B cell (primary cell): ENCODE measurements at regions not wholly inside any gene's neighbourhood (a gene's known extent, or its start where the extent isn't known, plus 50 kb on each side); places are given as distances from the start of the nearest gene placed in this dataset.

Experiments used
- CTCF ChIP-seq: fragments of 200-600 bp; IDR thresholded peaks from one replicate; pipeline ENCODE4 v1.8.0; 2022; ENCODE audit warnings: antibody characterized with exemption, mild to moderate bottlenecking
- EZH2 ChIP-seq: IDR thresholded peaks from 2 replicates; pipeline ENCODE4 v1.6.1; 2012; ENCODE audit warnings: borderline replicate concordance, low read depth, mild to moderate bottlenecking, moderate library complexity, low read length; ENCODE audit not compliant: insufficient read depth, poor library complexity, severe bottlenecking

- TF ChIP-seq CTCF (no peak), EZH2 (no peak)
These were observed 929.7 kb downstream of the PCDH7 start for GRCh38 chr4:31649878-31650277.
